ENCODE measurements at regions not wholly inside any gene's neighbourhood (a gene's known extent, or its start where the extent isn't known, plus 50 kb on each side); places are given as distances from the start of the nearest gene placed in this dataset.
A peak's percentile ranks its signal among the peaks of the same experiment; 100 is the strongest.

DNA sequence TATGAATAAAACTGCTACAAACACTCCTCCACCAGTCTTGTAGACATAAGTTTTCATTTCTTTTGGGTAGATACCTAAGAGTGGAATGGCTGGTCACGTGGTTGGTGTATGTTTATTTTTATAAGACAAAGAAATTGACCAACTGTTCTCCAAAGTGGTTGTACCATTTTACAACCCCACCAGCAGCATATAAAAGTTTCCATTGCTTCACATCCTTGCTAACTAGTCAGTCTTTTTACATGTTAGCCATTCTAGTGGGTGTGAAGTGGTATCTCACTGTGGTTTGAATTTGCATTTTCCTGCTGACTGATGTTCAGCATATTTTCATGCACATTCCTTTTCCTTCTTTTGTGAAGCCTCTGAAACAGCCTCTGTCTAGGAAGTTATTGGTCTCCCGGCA, 76.2 kb upstream of the ADGRG2 start (continued):
- TF ChIP-seq, protein P1, sequence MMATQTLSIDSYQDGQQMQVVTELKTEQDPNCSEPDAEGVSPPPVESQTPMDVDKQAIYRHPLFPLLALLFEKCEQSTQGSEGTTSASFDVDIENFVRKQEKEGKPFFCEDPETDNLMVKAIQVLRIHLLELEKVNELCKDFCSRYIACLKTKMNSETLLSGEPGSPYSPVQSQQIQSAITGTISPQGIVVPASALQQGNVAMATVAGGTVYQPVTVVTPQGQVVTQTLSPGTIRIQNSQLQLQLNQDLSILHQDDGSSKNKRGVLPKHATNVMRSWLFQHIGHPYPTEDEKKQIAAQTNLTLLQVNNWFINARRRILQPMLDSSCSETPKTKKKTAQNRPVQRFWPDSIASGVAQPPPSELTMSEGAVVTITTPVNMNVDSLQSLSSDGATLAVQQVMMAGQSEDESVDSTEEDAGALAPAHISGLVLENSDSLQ (IDR thresholded peaks at IDR 0.05), result no peak
- no peak for TF ChIP-seq MYB (IDR thresholded peaks at IDR 0.05; ENCODE audit: borderline replicate concordance, low read depth, low read length)
- TF ChIP-seq HDGF (IDR thresholded peaks at IDR 0.05), result no peak
- peak; percentile 32; the same call in 1 of the 2 replicates for TF ChIP-seq RUNX3 (IDR thresholded peaks at IDR 0.05; ENCODE audit: low read length)
- TF ChIP-seq FOXK2 (IDR thresholded peaks at IDR 0.05), result no peak
- TF ChIP-seq, protein P2, sequence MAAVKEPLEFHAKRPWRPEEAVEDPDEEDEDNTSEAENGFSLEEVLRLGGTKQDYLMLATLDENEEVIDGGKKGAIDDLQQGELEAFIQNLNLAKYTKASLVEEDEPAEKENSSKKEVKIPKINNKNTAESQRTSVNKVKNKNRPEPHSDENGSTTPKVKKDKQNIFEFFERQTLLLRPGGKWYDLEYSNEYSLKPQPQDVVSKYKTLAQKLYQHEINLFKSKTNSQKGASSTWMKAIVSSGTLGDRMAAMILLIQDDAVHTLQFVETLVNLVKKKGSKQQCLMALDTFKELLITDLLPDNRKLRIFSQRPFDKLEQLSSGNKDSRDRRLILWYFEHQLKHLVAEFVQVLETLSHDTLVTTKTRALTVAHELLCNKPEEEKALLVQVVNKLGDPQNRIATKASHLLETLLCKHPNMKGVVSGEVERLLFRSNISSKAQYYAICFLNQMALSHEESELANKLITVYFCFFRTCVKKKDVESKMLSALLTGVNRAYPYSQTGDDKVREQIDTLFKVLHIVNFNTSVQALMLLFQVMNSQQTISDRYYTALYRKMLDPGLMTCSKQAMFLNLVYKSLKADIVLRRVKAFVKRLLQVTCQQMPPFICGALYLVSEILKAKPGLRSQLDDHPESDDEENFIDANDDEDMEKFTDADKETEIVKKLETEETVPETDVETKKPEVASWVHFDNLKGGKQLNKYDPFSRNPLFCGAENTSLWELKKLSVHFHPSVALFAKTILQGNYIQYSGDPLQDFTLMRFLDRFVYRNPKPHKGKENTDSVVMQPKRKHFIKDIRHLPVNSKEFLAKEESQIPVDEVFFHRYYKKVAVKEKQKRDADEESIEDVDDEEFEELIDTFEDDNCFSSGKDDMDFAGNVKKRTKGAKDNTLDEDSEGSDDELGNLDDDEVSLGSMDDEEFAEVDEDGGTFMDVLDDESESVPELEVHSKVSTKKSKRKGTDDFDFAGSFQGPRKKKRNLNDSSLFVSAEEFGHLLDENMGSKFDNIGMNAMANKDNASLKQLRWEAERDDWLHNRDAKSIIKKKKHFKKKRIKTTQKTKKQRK (IDR thresholded peaks at IDR 0.05; ENCODE audit: low read depth, low read length), result no peak
- no peak for TF ChIP-seq PML (IDR thresholded peaks at IDR 0.05; ENCODE audit: low read length)
- TF ChIP-seq, protein P3, sequence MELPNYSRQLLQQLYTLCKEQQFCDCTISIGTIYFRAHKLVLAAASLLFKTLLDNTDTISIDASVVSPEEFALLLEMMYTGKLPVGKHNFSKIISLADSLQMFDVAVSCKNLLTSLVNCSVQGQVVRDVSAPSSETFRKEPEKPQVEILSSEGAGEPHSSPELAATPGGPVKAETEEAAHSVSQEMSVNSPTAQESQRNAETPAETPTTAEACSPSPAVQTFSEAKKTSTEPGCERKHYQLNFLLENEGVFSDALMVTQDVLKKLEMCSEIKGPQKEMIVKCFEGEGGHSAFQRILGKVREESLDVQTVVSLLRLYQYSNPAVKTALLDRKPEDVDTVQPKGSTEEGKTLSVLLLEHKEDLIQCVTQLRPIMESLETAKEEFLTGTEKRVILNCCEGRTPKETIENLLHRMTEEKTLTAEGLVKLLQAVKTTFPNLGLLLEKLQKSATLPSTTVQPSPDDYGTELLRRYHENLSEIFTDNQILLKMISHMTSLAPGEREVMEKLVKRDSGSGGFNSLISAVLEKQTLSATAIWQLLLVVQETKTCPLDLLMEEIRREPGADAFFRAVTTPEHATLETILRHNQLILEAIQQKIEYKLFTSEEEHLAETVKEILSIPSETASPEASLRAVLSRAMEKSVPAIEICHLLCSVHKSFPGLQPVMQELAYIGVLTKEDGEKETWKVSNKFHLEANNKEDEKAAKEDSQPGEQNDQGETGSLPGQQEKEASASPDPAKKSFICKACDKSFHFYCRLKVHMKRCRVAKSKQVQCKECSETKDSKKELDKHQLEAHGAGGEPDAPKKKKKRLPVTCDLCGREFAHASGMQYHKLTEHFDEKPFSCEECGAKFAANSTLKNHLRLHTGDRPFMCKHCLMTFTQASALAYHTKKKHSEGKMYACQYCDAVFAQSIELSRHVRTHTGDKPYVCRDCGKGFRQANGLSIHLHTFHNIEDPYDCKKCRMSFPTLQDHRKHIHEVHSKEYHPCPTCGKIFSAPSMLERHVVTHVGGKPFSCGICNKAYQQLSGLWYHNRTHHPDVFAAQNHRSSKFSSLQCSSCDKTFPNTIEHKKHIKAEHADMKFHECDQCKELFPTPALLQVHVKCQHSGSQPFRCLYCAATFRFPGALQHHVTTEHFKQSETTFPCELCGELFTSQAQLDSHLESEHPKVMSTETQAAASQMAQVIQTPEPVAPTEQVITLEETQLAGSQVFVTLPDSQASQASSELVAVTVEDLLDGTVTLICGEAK (IDR thresholded peaks at IDR 0.05; ENCODE audit: borderline replicate concordance), result no peak
- no peak for TF ChIP-seq ETV6 (conservative IDR thresholded peaks at IDR 0.05 in 1 of 2, IDR thresholded peaks at IDR 0.05 in 1 of 2; ENCODE audit: borderline replicate concordance in 1 of 2, low read depth in 1 of 2)
- no peak for TF ChIP-seq SPI1 (IDR thresholded peaks at IDR 0.05; ENCODE audit: borderline replicate concordance, insufficient read depth, low read depth, low read length)
